HepG2 (cell line): ENCODE measurements at regions not wholly inside any gene's neighbourhood (a gene's known extent, or its start where the extent isn't known, plus 50 kb on each side); places are given as distances from the start of the nearest gene placed in this dataset.

Experiments
- ATAC-seq: fragments of 200-7000 bp; cut with Tn5 transposase; 3 replicates; pipeline ENCODE4 v1.9.1; 2020; ENCODE audit warnings: mild to moderate bottlenecking, moderate library complexity
- BruUV-seq: library from RNA; stranded (reverse); fragments of 400-500 nt; replicated peaks from 2 replicates; lab custom pipeline; 2021; lab: Mats Ljungman, UMichigan
- CTCF ChIA-PET: fragments of 300-600 bp; formaldehyde crosslinking; extraction: SDS; loops from one replicate; lab custom pipeline; 2021; ENCODE audit warnings: low total read pairs, inconsistent platforms, low intra/inter-chr PET ratio; lab: Yijun Ruan, JAX
- POLR2A ChIA-PET: fragments of 350-600 bp; sonication (Branson Sonifier 250); formaldehyde crosslinking; loops from one replicate; lab custom pipeline; 2020; ENCODE audit warnings: antibody characterized with exemption, inconsistent platforms; lab: Yijun Ruan, JAX
- DNase-seq: peaks from one replicate; pipeline ENCODE4 v3.0.0-alpha.2; 2015; ENCODE audit warnings: low spot score
- FAIRE-seq: peaks from 3 replicates; lab custom pipeline; 2011; peaks lifted over from hg19 to GRCh38; lab: Jason Lieb, UNC
- H2AFZ ChIP-seq: one replicate; pipeline ENCODE4 v1.6.1; 2011; ENCODE audit warnings: low read length, inconsistent platforms
- H3K27ac ChIP-seq: fragments of 300-600 bp; 3 replicates; pipeline ENCODE4 v1.8.0; 2011; ENCODE audit warnings: mixed run types, mild to moderate bottlenecking, mixed read lengths, low read length, inconsistent platforms; ENCODE audit not compliant: insufficient read depth; ENCODE audit errors: extremely low read length
- H3K27me3 ChIP-seq, 2 experiments: fragments of 200-600 bp in 1 of 2; 2 replicates in 1 of 2; 3 replicates in 1 of 2; pipeline versions ENCODE4 v1.6.0 to v1.8.0; 2011; ENCODE audit warnings: low read length in 2 of 2, mild to moderate bottlenecking in 2 of 2, moderate library complexity in 2 of 2, inconsistent platforms in 1 of 2; ENCODE audit not compliant: insufficient read depth in 2 of 2, control insufficient read depth in 1 of 2
- H3K36me3 ChIP-seq, 2 experiments: fragments of 200-600 bp in 1 of 2; replicated peaks in 1 of 2; 2 replicates in 1 of 2; 3 replicates in 1 of 2; pipeline versions ENCODE4 v1.5.1 to v1.8.0; 2011; ENCODE audit warnings: low read length in 2 of 2, inconsistent platforms in 1 of 2; ENCODE audit not compliant: insufficient read depth in 2 of 2, control insufficient read depth in 1 of 2
- H3K4me1 ChIP-seq: 2 replicates; pipeline ENCODE4 v1.5.1; 2012; ENCODE audit warnings: low read length, inconsistent platforms; ENCODE audit not compliant: insufficient read depth
- H3K4me2 ChIP-seq: 2 replicates; pipeline ENCODE4 v1.6.0; 2011; ENCODE audit warnings: low read depth, low read length, inconsistent platforms
- H3K4me3 ChIP-seq, 3 experiments: fragments of 200-600 bp in 1 of 3; sonication (generic), shearing (Covaris generic) in 1 of 3; replicated peaks in 1 of 3; 2 replicates each; pipeline ENCODE4 v1.5.1; 2011 to 2016; ENCODE audit warnings: low read length in 3 of 3, inconsistent platforms in 2 of 3, low read depth in 2 of 3, mild to moderate bottlenecking in 2 of 3, control low read depth in 1 of 3, mixed read lengths in 1 of 3; ENCODE audit not compliant: insufficient read depth in 1 of 3
- H3K79me2 ChIP-seq: one replicate; pipeline ENCODE4 v1.6.1; 2011; ENCODE audit warnings: low read length, inconsistent platforms; ENCODE audit not compliant: insufficient read depth
- H3K9ac ChIP-seq: 2 replicates; pipeline ENCODE4 v1.6.0; 2011; ENCODE audit warnings: mild to moderate bottlenecking, low read depth, low read length, inconsistent platforms; ENCODE audit not compliant: insufficient read depth
- H3K9me3 ChIP-seq: 2 replicates; pipeline ENCODE4 v1.5.1; 2012; ENCODE audit warnings: mild to moderate bottlenecking, low read length
- H4K20me1 ChIP-seq: 2 replicates; pipeline ENCODE4 v1.6.0; 2011; ENCODE audit warnings: inconsistent platforms, mild to moderate bottlenecking, low read length, moderate library complexity; ENCODE audit not compliant: insufficient read depth
- AHR ChIP-seq: IDR thresholded peaks from 2 replicates; pipeline ENCODE4 v1.6.1; 2018; ENCODE audit warnings: missing genetic modification reagents, missing compliant biosample characterization
- ATRX ChIP-seq: sonication (generic); formaldehyde crosslinking; IDR thresholded peaks from 2 replicates; pipeline ENCODE4 v1.4.0; 2020; ENCODE audit warnings: missing genetic modification reagents, borderline replicate concordance
- CCDC6 ChIP-seq: sonication (generic); formaldehyde crosslinking; IDR thresholded peaks from 2 replicates; pipeline ENCODE4 v1.8.1; 2022; ENCODE audit warnings: mild to moderate bottlenecking, missing genetic modification reagents, moderate library complexity
- KAT8 ChIP-seq: IDR thresholded peaks from 2 replicates; pipeline ENCODE4 v1.6.1; 2016; ENCODE audit warnings: missing genetic modification reagents, missing compliant biosample characterization
- MIER3 ChIP-seq: IDR thresholded peaks from 2 replicates; pipeline ENCODE4 v1.6.1; 2016; ENCODE audit warnings: missing compliant biosample characterization, borderline replicate concordance
- PHF8 ChIP-seq: sonication (generic); formaldehyde crosslinking; IDR thresholded peaks from 2 replicates; pipeline ENCODE4 v1.5.0; 2020; ENCODE audit warnings: missing genetic modification reagents
- PLSCR1 ChIP-seq: sonication (generic); formaldehyde crosslinking; IDR thresholded peaks from 2 replicates; pipeline ENCODE4 v1.5.0; 2020; ENCODE audit warnings: missing genetic modification reagents, mild to moderate bottlenecking, borderline replicate concordance
- SP4 ChIP-seq: sonication (generic); formaldehyde crosslinking; IDR thresholded peaks from 2 replicates; pipeline ENCODE4 v1.8.1; 2023; ENCODE audit warnings: mild to moderate bottlenecking, missing genetic modification reagents
- TEAD2 ChIP-seq: sonication (generic); formaldehyde crosslinking; IDR thresholded peaks from 2 replicates; pipeline ENCODE4 v1.9.0; 2021; ENCODE audit warnings: missing genetic modification reagents
- UBTF ChIP-seq: sonication (generic); formaldehyde crosslinking; IDR thresholded peaks from 2 replicates; pipeline ENCODE4 v1.4.0; 2020; ENCODE audit warnings: mild to moderate bottlenecking, missing genetic modification reagents
- ZNF260 ChIP-seq: sonication (generic); formaldehyde crosslinking; IDR thresholded peaks from 2 replicates; pipeline ENCODE4 v1.4.0; 2020; ENCODE audit warnings: missing genetic modification reagents, low read depth, mild to moderate bottlenecking, borderline replicate concordance
- ZNF562 ChIP-seq: sonication (generic); formaldehyde crosslinking; IDR thresholded peaks from 2 replicates; pipeline ENCODE4 v1.8.0; 2022; ENCODE audit warnings: missing genetic modification reagents, borderline replicate concordance
- ZNF75D ChIP-seq: sonication (generic); formaldehyde crosslinking; IDR thresholded peaks from 2 replicates; pipeline ENCODE4 v1.8.1; 2023; ENCODE audit warnings: missing genetic modification reagents, mild to moderate bottlenecking, borderline replicate concordance
- ZNF776 ChIP-seq: sonication (generic); formaldehyde crosslinking; IDR thresholded peaks from 2 replicates; pipeline ENCODE4 v1.4.0; 2020; ENCODE audit warnings: mild to moderate bottlenecking, missing genetic modification reagents
- ZNF839 ChIP-seq: sonication (generic); formaldehyde crosslinking; IDR thresholded peaks from 2 replicates; pipeline ENCODE4 v1.4.0; 2020; ENCODE audit warnings: missing genetic modification reagents, mild to moderate bottlenecking, borderline replicate concordance
- WGBS: methylation state at CpG from one replicate; pipeline ENCODE4 v1.1.6; 2017; ENCODE audit warnings: low lambda C conversion rate; 5-methylcytosine and 5-hydroxymethylcytosine counted together
- in situ Hi-C: cut with HindIII; loops from 2 replicates; pipeline ENCODE4 v1.10.0; 2017; ENCODE audit warnings: low pct_unique_long_range_greater_than_20kb; ENCODE audit not compliant: extremely low pct_ligation_motif_present
- intact Hi-C: fragments of 100-400 bp; cut with micrococcal nuclease; formaldehyde crosslinking; loops from one replicate; pipeline ENCODE4 v1.10.0; 2022; ENCODE audit not compliant: unreplicated experiment

- 50% methylated on average over 2 of the region's 3 CpGs for WGBS
- no peak for ATAC-seq
- BruUV-seq: no TSS peak
Measured at GRCh38 chrY:7712289-7712688, 800.7 kb upstream of the AMELY start.

GRCh38 chrY:7703578-7704140, 792.1 kb upstream of the AMELY start:
- Histone ChIP-seq H3K9ac (no peak overlapping the region), H3K4me2 (no peak overlapping the region), H3K27ac (no peak overlapping the region), H3K36me3 (no peaks in the 10 kb centered on the region), H2AFZ (no peak overlapping the region), H3K4me3 (no peak overlapping the region), H3K79me2 (no peaks in the 10 kb centered on the region), H3K9me3 (no peaks in the 10 kb centered on the region), H4K20me1 (no peaks in the 10 kb centered on the region), H3K4me1 (no peaks in the 10 kb centered on the region), H3K27me3 (no peaks in the 10 kb centered on the region)
- no TSS peak for BruUV-seq
- no peak for TF ChIP-seq MIER3 (CRISPR knock-in tag)
- TF ChIP-seq PHF8 (CRISPR knock-in tag): no peak
- no peak for TF ChIP-seq ZNF75D
- no peak for TF ChIP-seq PLSCR1
- no peak for TF ChIP-seq KAT8 (CRISPR knock-in tag)
- no peak for TF ChIP-seq UBTF (CRISPR knock-in tag)
- no peak for TF ChIP-seq CCDC6 (CRISPR knock-in tag)
- no peak for TF ChIP-seq AHR (CRISPR knock-in tag)
- TF ChIP-seq ZNF839 (CRISPR knock-in tag): no peak
- no peak for TF ChIP-seq TEAD2 (CRISPR knock-in tag)
- no peak for TF ChIP-seq SP4
- no peak for TF ChIP-seq ZNF776
- no peak for TF ChIP-seq ATRX (CRISPR knock-in tag)
- no peak for TF ChIP-seq ZNF562 (CRISPR knock-in tag)
- FAIRE-seq (no peak), DNase-seq (no peak), ATAC-seq (no peak)
- CTCF ChIA-PET: no interaction called here
- POLR2A ChIA-PET: no interaction called here
- intact Hi-C loops (no loop called here), in situ Hi-C loops (no loop called here)
- WGBS: no CpG with 5 or more reads among the region's 5 CpGs

More at GRCh38 chrY:7712289-7712688, 800.7 kb upstream of the AMELY start:
- Histone ChIP-seq H3K36me3 (no peaks in the 10 kb centered on the region), H3K4me2 (no peak overlapping the region), H3K4me1 (no peaks in the 10 kb centered on the region), H2AFZ (no peak overlapping the region), H3K9ac (no peak overlapping the region), H3K9me3 (no peaks in the 10 kb centered on the region), H3K27me3 (no peaks in the 10 kb centered on the region), H4K20me1 (no peaks in the 10 kb centered on the region), H3K27ac (no peak overlapping the region), H3K4me3 (no peak overlapping the region), H3K79me2 (no peaks in the 10 kb centered on the region)
- FAIRE-seq (no peak), DNase-seq (no peak)
- TF ChIP-seq ZNF260 (CRISPR knock-in tag): no peak
- ChIA-PET POLR2A (no interaction called here), CTCF (no interaction called here)
- in situ Hi-C loops (no loop called here), intact Hi-C loops (no loop called here)
